Body of pancreas (tissue), 4 donors: ENCODE measurements at regions not wholly inside any gene's neighbourhood (a gene's known extent, or its start where the extent isn't known, plus 50 kb on each side); places are given as distances from the start of the nearest gene placed in this dataset.

Experiments
- CTCF ChIP-seq, 7 experiments: fragments of 450-650 bp in 4 of 7; fragments of 200-600 bp in 3 of 7; sonication (generic) in 3 of 7; IDR thresholded peaks; one replicate each; pipeline ENCODE4 v1.5.1; 2016 to 2019; ENCODE audit warnings: antibody characterized with exemption in 7 of 7
- POLR2A ChIP-seq, 3 donors: fragments of 450-650 bp; IDR thresholded peaks; one replicate each; pipeline ENCODE4 v1.6.1; 2016; ENCODE audit warnings: antibody characterized with exemption in 3 of 3, mild to moderate bottlenecking in 2 of 3

GRCh38 chr6:108738684-108739416 lies 109.4 kb upstream of the ARMC2 start:
- TF ChIP-seq POLR2A (IDR thresholded peaks at IDR 0.05), result no peak
- no peak for TF ChIP-seq CTCF (IDR thresholded peaks at IDR 0.05)
